DMS153 treated with DMSO at 0.1 percent for 48 hours (cell line): ENCODE measurements at regions not wholly inside any gene's neighbourhood (a gene's known extent, or its start where the extent isn't known, plus 50 kb on each side); places are given as distances from the start of the nearest gene placed in this dataset.
"Not testable (repeated sequence)": the region's sequence is repeated elsewhere in the genome, so short reads cannot be mapped to it uniquely, and the experiment has no call there.

Experiments used
- DNase-seq: peaks from one replicate; lab custom pipeline; 2025; ENCODE audit not compliant: unreplicated experiment; lab: John Stamatoyannopoulos, UW

- DNase-seq, result no peak
Observed at GRCh38 chr12:105423237-105423636, 92.7 kb downstream of the C12orf75 start.

GRCh38 chr12:105423921-105424320 is 93.4 kb downstream of the C12orf75 start:
- no peak for DNase-seq

GRCh38 chr12:105425254-105426174 is 95.0 kb downstream of the C12orf75 start:
- DNase-seq, result no peak

- DNase-seq, result no peak
Observed at GRCh38 chr12:105426766-105427165, 96.3 kb downstream of the C12orf75 start.

GRCh38 chr12:105427883-105428282 is 97.4 kb downstream of the C12orf75 start:
- DNase-seq, result no peak

- DNase-seq, result no peak
Observed at GRCh38 chr12:105428793-105429395, 98.4 kb downstream of the C12orf75 start.

GRCh38 chr12:105429511-105429910 is 99.0 kb downstream of the C12orf75 start:
- no peak for DNase-seq

GRCh38 chr12:105431537-105432100 is 101.1 kb downstream of the C12orf75 start:
- no peak for DNase-seq

- DNase-seq, result no peak
Observed at GRCh38 chr12:105433804-105434203, 103.3 kb downstream of the C12orf75 start.

- no peak for DNase-seq
Observed at GRCh38 chr12:105436636-105437035, 106.1 kb downstream of the C12orf75 start.

GRCh38 chr12:105440037-105440664 is 109.7 kb downstream of the C12orf75 start:
- no peak for DNase-seq

- DNase-seq, result no peak
Observed at GRCh38 chr12:105443802-105444652, 113.5 kb downstream of the C12orf75 start.

GRCh38 chr12:105444653-105445102 is 114.2 kb downstream of the C12orf75 start:
- no peak for DNase-seq

- DNase-seq, result no peak
Observed at GRCh38 chr12:105445249-105445648, 114.8 kb downstream of the C12orf75 start.

- DNase-seq, result no peak
Observed at GRCh38 chr12:105445649-105446048, 115.2 kb downstream of the C12orf75 start.

GRCh38 chr12:105446460-105446859 is 116.0 kb downstream of the C12orf75 start:
- DNase-seq, result not testable (repeated sequence)

GRCh38 chr12:105449431-105449830 is 118.9 kb downstream of the C12orf75 start:
- no peak for DNase-seq

- DNase-seq, result no peak
Observed at GRCh38 chr12:105451211-105451610, 120.7 kb downstream of the C12orf75 start.

GRCh38 chr12:105451798-105452197 is 121.3 kb downstream of the C12orf75 start:
- no peak for DNase-seq

GRCh38 chr12:105453316-105453715 is 122.8 kb downstream of the C12orf75 start:
- DNase-seq, result no peak
